Loucy (cell line): ENCODE measurements at regions not wholly inside any gene's neighbourhood (a gene's known extent, or its start where the extent isn't known, plus 50 kb on each side); places are given as distances from the start of the nearest gene placed in this dataset.

Experiments
- EZH2phosphoT487 ChIP-seq: fragments of 200-600 bp; IDR thresholded peaks from 2 replicates; pipeline ENCODE4 v1.6.1; 2018; ENCODE audit warnings: antibody characterized with exemption, mild to moderate bottlenecking, moderate library complexity, borderline replicate concordance
- TF ChIP-seq, protein P1 (sequence below): fragments of 200-600 bp; sonication (generic); conservative IDR thresholded peaks from 2 replicates; pipeline ENCODE4 v1.5.1; 2014; ENCODE audit warnings: mild to moderate bottlenecking, antibody characterized with exemption, low read length

DNA sequence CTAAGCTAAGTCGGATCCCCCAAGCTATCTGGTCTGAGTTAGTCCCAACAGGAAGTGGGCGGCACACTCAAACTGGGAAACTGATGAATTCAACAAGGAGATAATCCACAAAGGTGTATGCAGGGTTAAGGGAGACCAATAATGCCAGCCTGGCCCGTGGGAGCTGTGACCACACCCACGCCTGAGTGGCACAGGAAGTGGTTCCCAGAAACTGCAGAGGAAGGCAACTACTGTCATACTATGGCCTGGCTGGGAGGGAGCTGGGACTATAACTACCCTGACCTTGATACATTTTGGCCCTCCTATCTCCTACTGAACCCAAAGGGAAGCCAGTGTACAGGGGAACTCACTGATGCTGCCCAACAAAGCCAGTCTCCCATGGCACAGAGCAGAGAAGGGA, 85.5 kb upstream of the TDRD3 start:
- TF ChIP-seq, protein P1, sequence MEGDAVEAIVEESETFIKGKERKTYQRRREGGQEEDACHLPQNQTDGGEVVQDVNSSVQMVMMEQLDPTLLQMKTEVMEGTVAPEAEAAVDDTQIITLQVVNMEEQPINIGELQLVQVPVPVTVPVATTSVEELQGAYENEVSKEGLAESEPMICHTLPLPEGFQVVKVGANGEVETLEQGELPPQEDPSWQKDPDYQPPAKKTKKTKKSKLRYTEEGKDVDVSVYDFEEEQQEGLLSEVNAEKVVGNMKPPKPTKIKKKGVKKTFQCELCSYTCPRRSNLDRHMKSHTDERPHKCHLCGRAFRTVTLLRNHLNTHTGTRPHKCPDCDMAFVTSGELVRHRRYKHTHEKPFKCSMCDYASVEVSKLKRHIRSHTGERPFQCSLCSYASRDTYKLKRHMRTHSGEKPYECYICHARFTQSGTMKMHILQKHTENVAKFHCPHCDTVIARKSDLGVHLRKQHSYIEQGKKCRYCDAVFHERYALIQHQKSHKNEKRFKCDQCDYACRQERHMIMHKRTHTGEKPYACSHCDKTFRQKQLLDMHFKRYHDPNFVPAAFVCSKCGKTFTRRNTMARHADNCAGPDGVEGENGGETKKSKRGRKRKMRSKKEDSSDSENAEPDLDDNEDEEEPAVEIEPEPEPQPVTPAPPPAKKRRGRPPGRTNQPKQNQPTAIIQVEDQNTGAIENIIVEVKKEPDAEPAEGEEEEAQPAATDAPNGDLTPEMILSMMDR, result no peak
- no peak for TF ChIP-seq EZH2phosphoT487
